SK-N-SH (cell line): ENCODE measurements at regions not wholly inside any gene's neighbourhood (a gene's known extent, or its start where the extent isn't known, plus 50 kb on each side); places are given as distances from the start of the nearest gene placed in this dataset.
A peak's percentile ranks its signal among the peaks of the same experiment; 100 is the strongest.

Source experiments
- CTCF ChIA-PET: fragments of 300-600, 350-600 bp; formaldehyde crosslinking; extraction: SDS; loops from one replicate; lab custom pipeline; 2021; lab: Yijun Ruan, JAX
- POLR2A ChIA-PET: fragments of 350-600 bp; sonication (Branson Sonifier 250); formaldehyde crosslinking; extraction: SDS; loops from one replicate; lab custom pipeline; 2020; ENCODE audit warnings: antibody characterized with exemption, inconsistent platforms; lab: Yijun Ruan, JAX
- DNase-seq: peaks from one replicate; pipeline ENCODE4 v3.0.0; 2012
- H2AFZ ChIP-seq: fragments of 200-600 bp; sonication (generic); 2 replicates; pipeline ENCODE4 v1.8.1; 2016; ENCODE audit warnings: antibody characterized with exemption, mild to moderate bottlenecking, low read depth
- H3F3A ChIP-seq: fragments of 200-600 bp; sonication (generic); replicated peaks from 2 replicates; pipeline ENCODE3; 2016; ENCODE audit warnings: antibody characterized with exemption, mild to moderate bottlenecking; ENCODE audit not compliant: insufficient read depth
- H3K27ac ChIP-seq, 2 experiments: fragments of 200-500 bp in 1 of 2; fragments of 200-600 bp in 1 of 2; sonication (Bioruptor generic) in 1 of 2; sonication (generic), shearing (Covaris generic) in 1 of 2; 2 replicates each; pipeline versions ENCODE4 v1.5.1 to v1.6.1; 2014 to 2016; ENCODE audit warnings: low read depth in 2 of 2, inconsistent platforms in 1 of 2, low read length in 1 of 2, mild to moderate bottlenecking in 1 of 2, mixed read lengths in 1 of 2
- H3K27me3 ChIP-seq: fragments of 200-600 bp; sonication (generic), shearing (Covaris generic); 2 replicates; pipeline ENCODE4 v1.6.1; 2016; ENCODE audit warnings: mixed run types; ENCODE audit not compliant: insufficient read depth
- H3K36me3 ChIP-seq, 2 experiments: fragments of 200-500 bp in 1 of 2; fragments of 200-600 bp in 1 of 2; sonication (Bioruptor generic) in 1 of 2; sonication (generic) in 1 of 2; replicated peaks in 1 of 2; 2 replicates each; pipeline versions ENCODE3 to v1.5.1; 2014 to 2016; ENCODE audit warnings: low read length in 1 of 2, mild to moderate bottlenecking in 1 of 2; ENCODE audit not compliant: insufficient read depth in 2 of 2, control insufficient read depth in 1 of 2
- H3K4me1 ChIP-seq, 2 experiments: fragments of 200-500 bp in 1 of 2; fragments of 200-600 bp in 1 of 2; sonication (Bioruptor generic) in 1 of 2; sonication (generic), shearing (Covaris generic) in 1 of 2; 2 replicates each; pipeline versions ENCODE4 v1.5.1 to v1.6.1; 2014 to 2016; ENCODE audit warnings: low read depth in 1 of 2, low read length in 1 of 2, mixed run types in 1 of 2; ENCODE audit not compliant: insufficient read depth in 2 of 2, control insufficient read depth in 1 of 2
- H3K4me2 ChIP-seq: fragments of 200-600 bp; sonication (generic), shearing (Covaris generic); 2 replicates; pipeline ENCODE4 v1.6.1; 2017; ENCODE audit warnings: mixed run types
- H3K4me3 ChIP-seq, 2 experiments: fragments of 200-500 bp in 1 of 2; fragments of 200-600 bp in 1 of 2; sonication (Bioruptor generic) in 1 of 2; sonication (generic), shearing (Covaris generic) in 1 of 2; 2 replicates each; pipeline versions ENCODE4 v1.5.1 to v1.8.1; 2014 to 2016; ENCODE audit warnings: low read depth in 2 of 2, inconsistent platforms in 1 of 2, low read length in 1 of 2, mild to moderate bottlenecking in 1 of 2, mixed read lengths in 1 of 2, moderate library complexity in 1 of 2
- H3K79me2 ChIP-seq: fragments of 200-600 bp; sonication (generic); 2 replicates; pipeline ENCODE4 v1.8.1; 2017; ENCODE audit warnings: mild to moderate bottlenecking; ENCODE audit not compliant: insufficient read depth
- H3K9ac ChIP-seq: fragments of 200-600 bp; sonication (generic); 2 replicates; pipeline ENCODE4 v1.6.1; 2017; ENCODE audit warnings: mixed run types
- H3K9me2 ChIP-seq: fragments of 200-600 bp; sonication (generic); 2 replicates; pipeline ENCODE4 v1.6.1; 2017; ENCODE audit warnings: mixed run types
- H3K9me3 ChIP-seq: fragments of 200-600 bp; sonication (generic); 2 replicates; pipeline ENCODE4 v1.6.1; 2017; ENCODE audit warnings: mixed run types, mild to moderate bottlenecking, moderate library complexity
- H4K20me1 ChIP-seq: fragments of 200-600 bp; sonication (generic); 2 replicates; pipeline ENCODE4 v1.6.1; 2017; ENCODE audit warnings: mild to moderate bottlenecking, mixed run types; ENCODE audit not compliant: insufficient read depth
- CHD2 ChIP-seq: fragments of 150-350 bp; IDR thresholded peaks from 2 replicates; pipeline ENCODE4 v1.6.1; 2018; ENCODE audit warnings: low read length; ENCODE audit not compliant: partially characterized antibody
- CTCF ChIP-seq: fragments of 200-600 bp; sonication (generic); IDR thresholded peaks from 2 replicates; pipeline ENCODE4 v1.6.1; 2017; ENCODE audit warnings: antibody characterized with exemption, mild to moderate bottlenecking, moderate library complexity
- ELF1 ChIP-seq: IDR thresholded peaks from 2 replicates; pipeline ENCODE4 v1.4.0; 2012
- EZH2phosphoT487 ChIP-seq: fragments of 200-600 bp; sonication (generic); IDR thresholded peaks from 2 replicates; pipeline ENCODE4 v1.6.1; 2017; ENCODE audit warnings: low read depth, mixed run types, mild to moderate bottlenecking, antibody characterized with exemption, moderate library complexity, borderline replicate concordance
- FOSL2 ChIP-seq: IDR thresholded peaks from 2 replicates; pipeline ENCODE4 v1.4.0; 2012; ENCODE audit warnings: low read depth, mild to moderate bottlenecking, moderate library complexity, borderline replicate concordance
- FOXJ3 ChIP-seq: sonication (generic); formaldehyde crosslinking; IDR thresholded peaks from 2 replicates; pipeline ENCODE4 v1.5.1; 2020; ENCODE audit warnings: mild to moderate bottlenecking, missing genetic modification reagents
- GATA2 ChIP-seq: sonication (generic); formaldehyde crosslinking; IDR thresholded peaks from 2 replicates; pipeline ENCODE4 v1.5.0; 2020; ENCODE audit warnings: mild to moderate bottlenecking, missing genetic modification reagents
- MXI1 ChIP-seq: IDR thresholded peaks from 2 replicates; pipeline ENCODE4 v1.6.1; 2012; ENCODE audit warnings: mild to moderate bottlenecking, low read depth, low read length, improper control_type of control experiment
- NRF1 ChIP-seq: IDR thresholded peaks from 2 replicates; pipeline ENCODE4 v1.6.1; 2012; ENCODE audit warnings: low read depth, mild to moderate bottlenecking, low read length
- PBX3 ChIP-seq: IDR thresholded peaks from 2 replicates; pipeline ENCODE4; 2012
- RAD21 ChIP-seq: IDR thresholded peaks from 2 replicates; pipeline ENCODE4 v1.6.1; 2012; ENCODE audit warnings: mild to moderate bottlenecking, low read length
- RCOR1 ChIP-seq: fragments of 150-350 bp; IDR thresholded peaks from 2 replicates; pipeline ENCODE4 v1.6.1; 2017; ENCODE audit warnings: antibody characterized with exemption, low read length
- REST ChIP-seq: IDR thresholded peaks from 2 replicates; pipeline ENCODE4 v1.6.1; 2012; ENCODE audit warnings: mild to moderate bottlenecking, low read depth, low read length, moderate library complexity
- SIN3A ChIP-seq: IDR thresholded peaks from 2 replicates; pipeline ENCODE4 v1.6.1; 2012; ENCODE audit warnings: low read depth, mild to moderate bottlenecking, low read length, moderate library complexity, borderline replicate concordance
- TCF12 ChIP-seq: IDR thresholded peaks from 2 replicates; pipeline ENCODE4 v1.4.0; 2012
- TEAD4 ChIP-seq: IDR thresholded peaks from 2 replicates; pipeline ENCODE4 v1.4.0; 2012; ENCODE audit warnings: mild to moderate bottlenecking, borderline replicate concordance; ENCODE audit not compliant: insufficient read depth
- USF2 ChIP-seq: fragments of 150-350 bp; IDR thresholded peaks from 2 replicates; pipeline ENCODE4 v1.6.1; 2017; ENCODE audit warnings: antibody characterized with exemption, low read length, low read depth, borderline replicate concordance
- WGBS: methylation state at CpG from one replicate; pipeline ENCODE4 v1.1.6; 2017; ENCODE audit warnings: low lambda C conversion rate; 5-methylcytosine and 5-hydroxymethylcytosine counted together
- TF ChIP-seq, protein P1 (sequence below): fragments of 150-350 bp; IDR thresholded peaks from 2 replicates; pipeline ENCODE4 v1.6.1; 2016; ENCODE audit warnings: mild to moderate bottlenecking, low read depth, low read length

- no peaks in the 10 kb centered on the region for H3F3A ChIP-seq
- no peak for DNase-seq
- no peak overlapping the region for H2AFZ ChIP-seq
- WGBS, result 57% methylated on average over 5 of the region's 6 CpGs
- no peaks in the 10 kb centered on the region for H3K9me2 ChIP-seq
- no peaks in the 10 kb centered on the region for H3K27me3 ChIP-seq
- H3K79me2 ChIP-seq, result no peaks in the 10 kb centered on the region
- peaks cover 15 to 57% of the 10 kb centered on the region in 2 experiments for H3K4me1 ChIP-seq
- H3K27ac ChIP-seq, result peak overlapping the region in 1 of 2 experiments; percentile 98; a peak in 2 of 4 replicates
- H3K9ac ChIP-seq, result no peak overlapping the region
- H3K9me3 ChIP-seq, result no peaks in the 10 kb centered on the region
- peak; percentile 65; the same call in 1 of the 2 replicates for TF ChIP-seq RCOR1
- TF ChIP-seq FOXJ3 (CRISPR knock-in tag), result peak; percentile 36; the same call in 1 of the 2 replicates
- TF ChIP-seq CHD2, result no peak
- TF ChIP-seq SIN3A, result no peak
- TF ChIP-seq CTCF, result no peak
- H4K20me1 ChIP-seq, result no peaks in the 10 kb centered on the region
- peaks cover 0 to 9% of the 10 kb centered on the region in 2 experiments for H3K36me3 ChIP-seq
- H3K4me2 ChIP-seq, result no peak overlapping the region
- no peak overlapping the region for H3K4me3 ChIP-seq
- ChIA-PET CTCF (interaction anchor here (1.0 to 1.8 kb wide), 9 partner anchors 12 to 261 kb away, joined by 3 to 7 read pairs (median 4); no protein-coding TSS in a partner anchor), POLR2A (interaction anchor here (2.5 kb wide), 1 partner anchor 19 kb away, joined by 6 read pairs; no protein-coding TSS in a partner anchor)
Observed at GRCh38 chr3:124298951-124299350, 307.0 kb upstream of the ROPN1 start.

- Histone ChIP-seq H3K79me2 (no peaks in the 10 kb centered on the region), H2AFZ (no peak overlapping the region), H3F3A (no peaks in the 10 kb centered on the region), H3K27me3 (no peaks in the 10 kb centered on the region), H3K9me2 (no peaks in the 10 kb centered on the region), H3K9ac (no peak overlapping the region), H3K4me2 (no peak overlapping the region), H3K27ac (peak overlapping the region in 1 of 2 experiments; percentile 23; a peak in 1 of 4 replicates), H4K20me1 (no peaks in the 10 kb centered on the region), H3K9me3 (no peaks in the 10 kb centered on the region), H3K4me3 (no peak overlapping the region), H3K4me1 (peaks cover 15 to 52% of the 10 kb centered on the region in 2 experiments), H3K36me3 (peaks cover 0 to 9% of the 10 kb centered on the region in 2 experiments)
- WGBS, result 75% methylated on average over 1 of the region's 1 CpG
- ChIA-PET CTCF (interaction anchor here (0.7 to 1.1 kb wide), 3 partner anchors 18 to 345 kb away, joined by 3 to 4 read pairs (median 3); no protein-coding TSS in a partner anchor), POLR2A (interaction anchor here (0.9 to 2.5 kb wide), 2 partner anchors 18 to 266 kb away, joined by 4 to 6 read pairs; partner anchors contain the start of gene KALRN)
- DNase-seq, result no peak
- TF ChIP-seq RAD21 (no peak), REST (no peak), EZH2phosphoT487 (no peak), MXI1 (no peak), TEAD4 (no peak), FOXJ3 (CRISPR knock-in tag) (no peak), ELF1 (no peak), GATA2 (CRISPR knock-in tag) (no peak), FOSL2 (no peak), NRF1 (no peak), PBX3 (no peak), USF2 (no peak), TCF12 (no peak)
- TF ChIP-seq, protein P1, sequence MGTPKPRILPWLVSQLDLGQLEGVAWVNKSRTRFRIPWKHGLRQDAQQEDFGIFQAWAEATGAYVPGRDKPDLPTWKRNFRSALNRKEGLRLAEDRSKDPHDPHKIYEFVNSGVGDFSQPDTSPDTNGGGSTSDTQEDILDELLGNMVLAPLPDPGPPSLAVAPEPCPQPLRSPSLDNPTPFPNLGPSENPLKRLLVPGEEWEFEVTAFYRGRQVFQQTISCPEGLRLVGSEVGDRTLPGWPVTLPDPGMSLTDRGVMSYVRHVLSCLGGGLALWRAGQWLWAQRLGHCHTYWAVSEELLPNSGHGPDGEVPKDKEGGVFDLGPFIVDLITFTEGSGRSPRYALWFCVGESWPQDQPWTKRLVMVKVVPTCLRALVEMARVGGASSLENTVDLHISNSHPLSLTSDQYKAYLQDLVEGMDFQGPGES, result no peak
Observed at GRCh38 chr3:124299831-124300230, 307.9 kb upstream of the ROPN1 start.
